ENCODE measurements at regions not wholly inside any gene's neighbourhood (a gene's known extent, or its start where the extent isn't known, plus 50 kb on each side); places are given as distances from the start of the nearest gene placed in this dataset.

GRCh38 chr12:17680220-17680619 lies 409.8 kb downstream of the RERGL start:
- TF ChIP-seq GATA3 (IDR thresholded peaks at IDR 0.05; ENCODE audit: low read depth, low read length), result no peak
- TF ChIP-seq GATA2 (IDR thresholded peaks at IDR 0.05; ENCODE audit: low read depth, low read length), result no peak
